Suprapubic skin (tissue), 4 donors: ENCODE measurements at regions not wholly inside any gene's neighbourhood (a gene's known extent, or its start where the extent isn't known, plus 50 kb on each side); places are given as distances from the start of the nearest gene placed in this dataset.

Experiments
- EP300 ChIP-seq: sonication (generic); formaldehyde crosslinking; IDR thresholded peaks from one replicate; pipeline ENCODE4 v1.6.1; 2017; ENCODE audit warnings: antibody characterized with exemption
- POLR2A ChIP-seq, 2 donors: fragments of 450-650 bp; IDR thresholded peaks; one replicate each; pipeline ENCODE4 v1.6.1; 2017; ENCODE audit warnings: antibody characterized with exemption in 2 of 2, mild to moderate bottlenecking in 2 of 2, moderate library complexity in 2 of 2
- POLR2AphosphoS5 ChIP-seq, 3 donors: sonication (generic); formaldehyde crosslinking; IDR thresholded peaks; one replicate each; pipeline ENCODE4 v1.6.1; 2017; ENCODE audit warnings: antibody characterized with exemption in 3 of 3
- TF ChIP-seq, protein P1 (sequence below), 2 donors: fragments of 200-600 bp in 1 of 2; fragments of 450-650 bp in 1 of 2; sonication (generic) in 1 of 2; IDR thresholded peaks; one replicate each; pipeline ENCODE4 v1.5.1; 2016 to 2019; ENCODE audit warnings: antibody characterized with exemption in 2 of 2, mild to moderate bottlenecking in 1 of 2, moderate library complexity in 1 of 2

GRCh38 chr6:74480561-74480960, 725.3 kb downstream of the COL12A1 start:
- TF ChIP-seq, protein P1, sequence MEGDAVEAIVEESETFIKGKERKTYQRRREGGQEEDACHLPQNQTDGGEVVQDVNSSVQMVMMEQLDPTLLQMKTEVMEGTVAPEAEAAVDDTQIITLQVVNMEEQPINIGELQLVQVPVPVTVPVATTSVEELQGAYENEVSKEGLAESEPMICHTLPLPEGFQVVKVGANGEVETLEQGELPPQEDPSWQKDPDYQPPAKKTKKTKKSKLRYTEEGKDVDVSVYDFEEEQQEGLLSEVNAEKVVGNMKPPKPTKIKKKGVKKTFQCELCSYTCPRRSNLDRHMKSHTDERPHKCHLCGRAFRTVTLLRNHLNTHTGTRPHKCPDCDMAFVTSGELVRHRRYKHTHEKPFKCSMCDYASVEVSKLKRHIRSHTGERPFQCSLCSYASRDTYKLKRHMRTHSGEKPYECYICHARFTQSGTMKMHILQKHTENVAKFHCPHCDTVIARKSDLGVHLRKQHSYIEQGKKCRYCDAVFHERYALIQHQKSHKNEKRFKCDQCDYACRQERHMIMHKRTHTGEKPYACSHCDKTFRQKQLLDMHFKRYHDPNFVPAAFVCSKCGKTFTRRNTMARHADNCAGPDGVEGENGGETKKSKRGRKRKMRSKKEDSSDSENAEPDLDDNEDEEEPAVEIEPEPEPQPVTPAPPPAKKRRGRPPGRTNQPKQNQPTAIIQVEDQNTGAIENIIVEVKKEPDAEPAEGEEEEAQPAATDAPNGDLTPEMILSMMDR (IDR thresholded peaks at IDR 0.05): no peak
- TF ChIP-seq POLR2AphosphoS5 (IDR thresholded peaks at IDR 0.05): no peak
- no peak for TF ChIP-seq POLR2A (IDR thresholded peaks at IDR 0.05)
- no peak for TF ChIP-seq EP300
